ENCODE measurements at regions not wholly inside any gene's neighbourhood (a gene's known extent, or its start where the extent isn't known, plus 50 kb on each side); places are given as distances from the start of the nearest gene placed in this dataset.
A peak's percentile ranks its signal among the peaks of the same experiment; 100 is the strongest.

DNA sequence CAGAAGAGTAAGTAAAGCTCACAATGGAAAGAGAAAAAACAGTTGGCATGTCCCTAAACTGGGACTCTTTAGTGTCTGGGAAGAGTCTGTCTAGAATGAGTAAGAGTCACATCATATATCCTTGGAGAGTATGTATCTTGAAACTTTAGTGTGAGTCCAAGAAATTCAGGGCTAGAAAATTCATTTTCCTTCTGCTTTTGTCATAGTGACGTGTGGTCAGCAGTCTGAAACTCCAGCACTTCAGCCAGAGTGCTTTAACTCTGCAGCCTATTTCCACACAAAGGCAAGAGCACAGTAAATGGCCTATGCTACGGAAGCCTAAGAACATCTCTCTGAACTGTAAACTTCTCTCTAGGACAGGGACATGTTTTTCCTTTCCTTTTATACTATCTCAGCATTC, 174.1 kb downstream of the FAM181B start:
- H3K36me3 ChIP-seq, result no peaks in the 10 kb centered on the region
- DNase-seq, result no peak
- TF ChIP-seq, protein P1, sequence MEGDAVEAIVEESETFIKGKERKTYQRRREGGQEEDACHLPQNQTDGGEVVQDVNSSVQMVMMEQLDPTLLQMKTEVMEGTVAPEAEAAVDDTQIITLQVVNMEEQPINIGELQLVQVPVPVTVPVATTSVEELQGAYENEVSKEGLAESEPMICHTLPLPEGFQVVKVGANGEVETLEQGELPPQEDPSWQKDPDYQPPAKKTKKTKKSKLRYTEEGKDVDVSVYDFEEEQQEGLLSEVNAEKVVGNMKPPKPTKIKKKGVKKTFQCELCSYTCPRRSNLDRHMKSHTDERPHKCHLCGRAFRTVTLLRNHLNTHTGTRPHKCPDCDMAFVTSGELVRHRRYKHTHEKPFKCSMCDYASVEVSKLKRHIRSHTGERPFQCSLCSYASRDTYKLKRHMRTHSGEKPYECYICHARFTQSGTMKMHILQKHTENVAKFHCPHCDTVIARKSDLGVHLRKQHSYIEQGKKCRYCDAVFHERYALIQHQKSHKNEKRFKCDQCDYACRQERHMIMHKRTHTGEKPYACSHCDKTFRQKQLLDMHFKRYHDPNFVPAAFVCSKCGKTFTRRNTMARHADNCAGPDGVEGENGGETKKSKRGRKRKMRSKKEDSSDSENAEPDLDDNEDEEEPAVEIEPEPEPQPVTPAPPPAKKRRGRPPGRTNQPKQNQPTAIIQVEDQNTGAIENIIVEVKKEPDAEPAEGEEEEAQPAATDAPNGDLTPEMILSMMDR (IDR thresholded peaks at IDR 0.05), result no peak
- no peak overlapping the region for H3K4me3 ChIP-seq
- H3K9me3 ChIP-seq, result no peaks in the 10 kb centered on the region
- no peak overlapping the region for H3K27ac ChIP-seq
- H3K27me3 ChIP-seq, result no peaks in the 10 kb centered on the region
- intact Hi-C loops (cut with DNase I; ENCODE audit: low total_unique reads), result no loop called here
- H3K4me1 ChIP-seq, result no peaks in the 10 kb centered on the region

DNA sequence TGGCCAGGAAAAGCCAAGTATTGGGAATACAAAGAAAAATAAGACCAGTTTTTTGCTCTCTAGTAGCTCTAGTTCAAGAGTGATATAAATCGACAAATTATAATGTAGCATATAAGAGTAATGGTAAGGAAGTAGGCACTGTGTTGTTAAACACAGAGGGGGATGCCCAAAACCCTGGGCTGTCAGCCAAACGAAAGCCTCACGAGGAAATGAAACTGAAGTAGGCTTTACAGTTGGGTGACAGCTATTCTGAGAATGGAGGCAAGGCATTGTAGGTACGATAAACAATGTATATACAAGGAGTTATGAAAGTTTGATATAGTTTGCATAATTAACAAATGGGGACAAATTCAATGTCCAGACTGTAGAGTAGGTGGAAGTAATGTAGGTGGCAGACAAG, 176.4 kb downstream of the FAM181B start:
- no peaks in the 10 kb centered on the region for H3K36me3 ChIP-seq
- TF ChIP-seq, protein P1 (IDR thresholded peaks at IDR 0.05), result no peak
- no peak overlapping the region for H3K27ac ChIP-seq
- no peaks in the 10 kb centered on the region for H3K9me3 ChIP-seq
- peak; percentile 66 for DNase-seq
- no peaks in the 10 kb centered on the region for H3K27me3 ChIP-seq
- no peaks in the 10 kb centered on the region for H3K4me1 ChIP-seq
- intact Hi-C loops (cut with DNase I; ENCODE audit: low total_unique reads), result no loop called here
- H3K4me3 ChIP-seq, result no peak overlapping the region

DNA sequence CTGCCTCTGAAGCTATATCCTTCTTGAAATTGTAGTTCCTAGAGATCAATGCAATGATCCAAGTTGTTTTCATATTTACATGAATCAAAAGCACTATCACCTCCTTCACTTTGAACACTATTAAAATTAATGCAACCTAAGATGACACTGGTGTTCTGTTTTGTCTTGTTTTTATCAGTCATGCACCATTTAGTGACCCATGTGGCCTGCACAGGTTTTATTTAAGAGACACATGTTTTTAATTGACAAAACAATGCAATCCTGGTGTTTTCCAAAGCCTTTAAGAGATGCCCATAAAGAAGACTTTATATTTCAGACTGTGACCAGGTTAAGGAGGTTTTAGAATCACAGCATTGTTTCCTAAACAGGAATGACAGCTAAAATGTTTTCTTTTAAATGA, 177.5 kb downstream of the FAM181B start:
- Histone ChIP-seq H3K9me3 (no peaks in the 10 kb centered on the region), H3K4me1 (no peaks in the 10 kb centered on the region), H3K27me3 (no peaks in the 10 kb centered on the region), H3K27ac (no peak overlapping the region), H3K36me3 (no peaks in the 10 kb centered on the region), H3K4me3 (no peak overlapping the region)
- TF ChIP-seq, protein P1 (IDR thresholded peaks at IDR 0.05), result no peak
- DNase-seq, result no peak
- intact Hi-C loops (cut with DNase I; ENCODE audit: low total_unique reads), result no loop called here

DNA sequence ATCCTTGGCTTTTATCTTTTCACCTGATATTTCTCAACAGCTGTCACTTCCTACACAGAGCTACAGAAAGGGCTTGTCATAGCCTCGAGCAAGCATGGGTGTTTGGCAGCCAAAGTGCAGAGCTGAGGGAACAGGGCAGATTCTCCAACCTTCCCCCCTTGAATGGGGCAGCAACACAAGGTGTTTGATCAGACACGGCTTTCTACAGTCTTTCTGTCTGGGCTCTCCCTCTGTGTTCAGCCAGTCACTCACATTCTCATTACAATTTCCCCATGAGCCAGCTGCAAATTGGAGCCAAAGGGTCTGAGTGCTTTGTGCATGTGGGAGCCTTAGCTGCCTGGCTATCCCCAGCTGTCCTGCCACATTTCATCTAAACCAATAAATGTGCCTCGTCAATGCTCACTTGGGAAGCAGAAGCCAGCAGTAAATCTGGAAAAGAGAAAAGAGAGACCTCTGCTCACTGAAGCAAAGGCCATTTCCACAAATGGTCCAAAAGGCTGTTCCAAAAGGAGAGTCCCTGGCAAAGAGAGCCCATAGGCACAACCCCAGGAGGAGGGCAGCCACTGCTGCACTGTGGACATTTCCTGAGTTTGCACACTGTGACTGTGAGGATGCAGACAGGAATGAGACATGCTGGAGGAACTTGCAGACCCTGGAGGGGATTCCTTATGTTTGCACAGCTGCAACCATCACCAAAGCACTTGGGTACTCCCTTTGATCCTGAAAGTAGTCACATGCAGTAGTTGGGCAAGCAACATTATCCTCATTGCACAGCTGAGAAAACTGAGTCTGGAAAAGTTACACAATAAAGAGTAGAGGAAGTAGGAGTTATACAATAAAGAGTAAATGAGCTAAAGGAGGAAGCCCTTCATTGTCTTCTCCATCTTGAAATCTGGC, 186.8 kb downstream of the FAM181B start:
- TF ChIP-seq, protein P1 (IDR thresholded peaks at IDR 0.05), result no peak
- H3K9me3 ChIP-seq, result no peaks in the 10 kb centered on the region
- H3K27me3 ChIP-seq, result no peaks in the 10 kb centered on the region
- no peak overlapping the region for H3K27ac ChIP-seq
- no peak for DNase-seq
- no peak overlapping the region for H3K4me3 ChIP-seq
- no peaks in the 10 kb centered on the region for H3K4me1 ChIP-seq
- intact Hi-C loops (cut with DNase I; ENCODE audit: low total_unique reads), result no loop called here
- H3K36me3 ChIP-seq, result no peaks in the 10 kb centered on the region

DNA sequence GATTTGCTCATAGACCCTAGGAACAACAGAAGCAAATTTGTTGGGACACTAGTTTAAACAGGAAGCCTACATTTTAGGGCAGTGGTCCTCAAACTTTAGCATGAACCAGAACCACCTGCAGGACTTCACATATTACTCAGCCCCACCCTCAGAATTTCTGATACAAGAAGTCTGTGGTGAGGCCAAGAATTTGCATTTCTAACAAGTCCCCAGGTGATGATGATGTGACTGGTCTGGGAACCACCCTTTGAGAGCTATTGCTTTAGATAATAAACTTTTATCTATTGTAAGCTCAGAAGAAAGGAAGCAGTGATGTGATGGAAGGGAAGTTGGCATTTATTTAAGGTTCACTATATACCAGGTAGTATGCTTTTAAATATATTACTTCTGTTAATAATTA, 194.0 kb downstream of the FAM181B start:
- Histone ChIP-seq H3K36me3 (no peaks in the 10 kb centered on the region), H3K9me3 (no peaks in the 10 kb centered on the region), H3K27ac (no peak overlapping the region), H3K4me3 (no peak overlapping the region), H3K27me3 (no peaks in the 10 kb centered on the region), H3K4me1 (no peaks in the 10 kb centered on the region)
- DNase-seq, result no peak
- intact Hi-C loops (cut with DNase I; ENCODE audit: low total_unique reads), result no loop called here
- TF ChIP-seq, protein P1 (IDR thresholded peaks at IDR 0.05), result no peak

All from tibial artery (tissue), 4 donors.